ENCODE measurements at regions not wholly inside any gene's neighbourhood (a gene's known extent, or its start where the extent isn't known, plus 50 kb on each side); places are given as distances from the start of the nearest gene placed in this dataset.

GRCh38 chr1:98439471-98439870 is 222.1 kb upstream of the SNX7 start:
- Histone ChIP-seq H3K79me2 (replicated peaks; ENCODE audit: insufficient read depth, low read length) (no peaks in the 10 kb centered on the region), H3F3A (ENCODE audit: insufficient read depth, low read length, poor library complexity, severe bottlenecking) (no peaks in the 10 kb centered on the region), H3K36me3 (ENCODE audit: insufficient read depth, low read length) (no peaks in the 10 kb centered on the region), H3K4me2 (ENCODE audit: low read length) (no peak overlapping the region), H3K27me3 (ENCODE audit: insufficient read depth, low read depth, low read length) (no peaks in the 10 kb centered on the region), H3K27ac (ENCODE audit: low read length) (no peak overlapping the region), H3K9ac (ENCODE audit: low read length) (no peak overlapping the region), H4K20me1 (ENCODE audit: insufficient read depth) (no peaks in the 10 kb centered on the region), H2AFZ (ENCODE audit: low read depth, low read length) (no peak overlapping the region), H3K9me3 (ENCODE audit: low read length) (no peaks in the 10 kb centered on the region), H3K9me2 (ENCODE audit: insufficient read depth, low read length) (no peaks in the 10 kb centered on the region), H3K4me3 (ENCODE audit: low read length) (no peak overlapping the region)
- TF ChIP-seq RAD21 (conservative IDR thresholded peaks at IDR 0.05) (no peak), EP300 (conservative IDR thresholded peaks at IDR 0.05; ENCODE audit: poor library complexity, severe bottlenecking) (no peak), MXI1 (conservative IDR thresholded peaks at IDR 0.05; ENCODE audit: poor library complexity, severe bottlenecking) (no peak), SMC3 (conservative IDR thresholded peaks at IDR 0.05; ENCODE audit: poor library complexity) (no peak)
- TF ChIP-seq, protein P1, sequence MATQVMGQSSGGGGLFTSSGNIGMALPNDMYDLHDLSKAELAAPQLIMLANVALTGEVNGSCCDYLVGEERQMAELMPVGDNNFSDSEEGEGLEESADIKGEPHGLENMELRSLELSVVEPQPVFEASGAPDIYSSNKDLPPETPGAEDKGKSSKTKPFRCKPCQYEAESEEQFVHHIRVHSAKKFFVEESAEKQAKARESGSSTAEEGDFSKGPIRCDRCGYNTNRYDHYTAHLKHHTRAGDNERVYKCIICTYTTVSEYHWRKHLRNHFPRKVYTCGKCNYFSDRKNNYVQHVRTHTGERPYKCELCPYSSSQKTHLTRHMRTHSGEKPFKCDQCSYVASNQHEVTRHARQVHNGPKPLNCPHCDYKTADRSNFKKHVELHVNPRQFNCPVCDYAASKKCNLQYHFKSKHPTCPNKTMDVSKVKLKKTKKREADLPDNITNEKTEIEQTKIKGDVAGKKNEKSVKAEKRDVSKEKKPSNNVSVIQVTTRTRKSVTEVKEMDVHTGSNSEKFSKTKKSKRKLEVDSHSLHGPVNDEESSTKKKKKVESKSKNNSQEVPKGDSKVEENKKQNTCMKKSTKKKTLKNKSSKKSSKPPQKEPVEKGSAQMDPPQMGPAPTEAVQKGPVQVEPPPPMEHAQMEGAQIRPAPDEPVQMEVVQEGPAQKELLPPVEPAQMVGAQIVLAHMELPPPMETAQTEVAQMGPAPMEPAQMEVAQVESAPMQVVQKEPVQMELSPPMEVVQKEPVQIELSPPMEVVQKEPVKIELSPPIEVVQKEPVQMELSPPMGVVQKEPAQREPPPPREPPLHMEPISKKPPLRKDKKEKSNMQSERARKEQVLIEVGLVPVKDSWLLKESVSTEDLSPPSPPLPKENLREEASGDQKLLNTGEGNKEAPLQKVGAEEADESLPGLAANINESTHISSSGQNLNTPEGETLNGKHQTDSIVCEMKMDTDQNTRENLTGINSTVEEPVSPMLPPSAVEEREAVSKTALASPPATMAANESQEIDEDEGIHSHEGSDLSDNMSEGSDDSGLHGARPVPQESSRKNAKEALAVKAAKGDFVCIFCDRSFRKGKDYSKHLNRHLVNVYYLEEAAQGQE (IDR thresholded peaks at IDR 0.05; ENCODE audit: borderline replicate concordance), result no peak
- TF ChIP-seq, protein P2, sequence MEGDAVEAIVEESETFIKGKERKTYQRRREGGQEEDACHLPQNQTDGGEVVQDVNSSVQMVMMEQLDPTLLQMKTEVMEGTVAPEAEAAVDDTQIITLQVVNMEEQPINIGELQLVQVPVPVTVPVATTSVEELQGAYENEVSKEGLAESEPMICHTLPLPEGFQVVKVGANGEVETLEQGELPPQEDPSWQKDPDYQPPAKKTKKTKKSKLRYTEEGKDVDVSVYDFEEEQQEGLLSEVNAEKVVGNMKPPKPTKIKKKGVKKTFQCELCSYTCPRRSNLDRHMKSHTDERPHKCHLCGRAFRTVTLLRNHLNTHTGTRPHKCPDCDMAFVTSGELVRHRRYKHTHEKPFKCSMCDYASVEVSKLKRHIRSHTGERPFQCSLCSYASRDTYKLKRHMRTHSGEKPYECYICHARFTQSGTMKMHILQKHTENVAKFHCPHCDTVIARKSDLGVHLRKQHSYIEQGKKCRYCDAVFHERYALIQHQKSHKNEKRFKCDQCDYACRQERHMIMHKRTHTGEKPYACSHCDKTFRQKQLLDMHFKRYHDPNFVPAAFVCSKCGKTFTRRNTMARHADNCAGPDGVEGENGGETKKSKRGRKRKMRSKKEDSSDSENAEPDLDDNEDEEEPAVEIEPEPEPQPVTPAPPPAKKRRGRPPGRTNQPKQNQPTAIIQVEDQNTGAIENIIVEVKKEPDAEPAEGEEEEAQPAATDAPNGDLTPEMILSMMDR (IDR thresholded peaks at IDR 0.05; ENCODE audit: poor library complexity, severe bottlenecking), result no peak

GRCh38 chr1:98437540-98437939 is 224.0 kb upstream of the SNX7 start:
- H3K9ac ChIP-seq (ENCODE audit: low read length), result no peak overlapping the region

More at GRCh38 chr1:98437540-98437939, 224.0 kb upstream of the SNX7 start:
- no peaks in the 10 kb centered on the region for H3K9me3 ChIP-seq (ENCODE audit: low read length)
- no peaks in the 10 kb centered on the region for H4K20me1 ChIP-seq (ENCODE audit: insufficient read depth)
- H3K27ac ChIP-seq (ENCODE audit: low read length), result no peak overlapping the region
- H3K9me2 ChIP-seq (ENCODE audit: insufficient read depth, low read length), result no peaks in the 10 kb centered on the region
- H3K36me3 ChIP-seq (ENCODE audit: insufficient read depth, low read length), result no peaks in the 10 kb centered on the region
- H3K4me2 ChIP-seq (ENCODE audit: low read length), result no peak overlapping the region
- TF ChIP-seq EZH2 (IDR thresholded peaks at IDR 0.05; ENCODE audit: borderline replicate concordance, insufficient read depth, low read length, poor library complexity, severe bottlenecking) (no peak), SMC3 (conservative IDR thresholded peaks at IDR 0.05; ENCODE audit: poor library complexity) (no peak), POLR2AphosphoS5 (IDR thresholded peaks at IDR 0.05) (no peak), RAD21 (conservative IDR thresholded peaks at IDR 0.05) (no peak), TAF1 (IDR thresholded peaks at IDR 0.05; ENCODE audit: low read depth) (no peak), EP300 (conservative IDR thresholded peaks at IDR 0.05; ENCODE audit: poor library complexity, severe bottlenecking) (no peak)
- TF ChIP-seq, protein P2 (IDR thresholded peaks at IDR 0.05; ENCODE audit: poor library complexity, severe bottlenecking), result no peak
- TF ChIP-seq, protein P1 (IDR thresholded peaks at IDR 0.05; ENCODE audit: borderline replicate concordance), result no peak
- H3F3A ChIP-seq (ENCODE audit: insufficient read depth, low read length, poor library complexity, severe bottlenecking), result no peaks in the 10 kb centered on the region
- no peaks in the 10 kb centered on the region for H3K27me3 ChIP-seq (ENCODE audit: insufficient read depth, low read depth, low read length)
- H3K4me3 ChIP-seq (ENCODE audit: low read length), result no peak overlapping the region
- H3K79me2 ChIP-seq (replicated peaks; ENCODE audit: insufficient read depth, low read length), result no peaks in the 10 kb centered on the region
- H2AFZ ChIP-seq (ENCODE audit: low read depth, low read length), result no peak overlapping the region
